ENCODE measurements at regions not wholly inside any gene's neighbourhood (a gene's known extent, or its start where the extent isn't known, plus 50 kb on each side); places are given as distances from the start of the nearest gene placed in this dataset.

DNA sequence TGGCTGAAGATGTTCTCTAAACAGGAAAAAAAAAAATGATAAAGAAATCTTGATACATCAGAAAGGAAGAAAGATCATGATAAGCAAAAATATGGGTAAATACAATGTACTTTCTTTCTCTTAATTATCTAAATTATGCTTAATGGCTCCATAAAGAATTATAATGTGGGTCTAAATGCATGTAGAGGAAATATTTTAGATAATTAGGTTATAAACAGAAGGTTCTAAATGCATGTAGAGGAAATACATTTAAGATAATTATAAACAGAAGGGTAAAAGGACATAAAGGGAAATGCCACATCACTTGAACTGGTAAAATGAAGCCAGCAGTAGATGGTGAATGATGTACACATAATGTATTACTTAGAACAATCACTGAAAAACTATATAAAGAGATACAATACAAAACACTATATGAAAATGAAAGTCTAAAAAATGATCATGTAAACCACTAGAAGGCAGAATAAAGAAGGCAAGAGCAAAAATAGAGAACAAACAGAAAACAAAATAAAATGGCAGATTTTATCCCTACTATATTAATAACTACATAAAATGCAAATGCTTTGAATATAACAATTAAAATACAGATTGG is 308.4 kb upstream of the CDH2 start:
- Histone ChIP-seq H3K27me3 (no peaks in the 10 kb centered on the region), H3K27ac (no peak overlapping the region), H3K4me1 (no peaks in the 10 kb centered on the region), H3K4me2 (no peak overlapping the region), H3K36me3 (no peaks in the 10 kb centered on the region), H2AFZ (replicated peaks) (no peak overlapping the region), H3K9ac (no peak overlapping the region), H3K4me3 (no peak overlapping the region), H3K79me2 (ENCODE audit: low read depth) (no peaks in the 10 kb centered on the region), H3F3A (ENCODE audit: low read depth) (no peaks in the 10 kb centered on the region), H4K20me1 (ENCODE audit: low read depth) (no peaks in the 10 kb centered on the region), H3K9me3 (ENCODE audit: low read depth) (no peaks in the 10 kb centered on the region)
- TF ChIP-seq EZH2phosphoT487 (IDR thresholded peaks at IDR 0.05): no peak
- no peak for TF ChIP-seq EZH2 (IDR thresholded peaks at IDR 0.05)
- no peak for TF ChIP-seq CTCF (IDR thresholded peaks at IDR 0.05)
- Mint-ChIP-seq H3K27me3 (ENCODE audit: insufficient read depth, low read depth) (no peaks in the 10 kb centered on the region), H3K9me3 (no peaks in the 10 kb centered on the region), H3K4me1 (no peaks in the 10 kb centered on the region), H3K36me3 (no peaks in the 10 kb centered on the region), H3K27ac (no peak overlapping the region), H3K4me3 (no peak overlapping the region)
- DNase-seq (ENCODE audit: low spot score): no peak

DNA sequence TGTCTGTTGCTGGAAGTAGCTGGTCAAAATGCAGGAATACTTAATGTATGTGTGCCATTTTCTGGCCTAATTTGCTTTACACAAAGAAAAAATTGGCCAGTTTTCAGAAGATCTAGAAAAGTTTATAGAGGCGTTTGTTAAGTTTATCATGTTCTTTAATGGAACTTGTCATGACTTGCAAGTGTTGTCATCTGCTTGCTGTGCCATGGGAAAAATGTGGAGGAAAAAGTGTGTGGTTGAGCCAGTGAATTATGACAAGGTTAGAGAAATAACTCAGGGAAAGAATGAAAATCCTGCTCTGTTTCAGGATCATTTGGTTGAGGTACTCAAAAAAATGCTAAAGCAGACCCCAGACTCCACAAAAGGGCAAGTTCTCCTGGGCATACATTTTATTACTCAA is 301.6 kb upstream of the CDH2 start:
- peaks cover 2% of the 10 kb centered on the region for H3K36me3 Mint-ChIP-seq
- Histone ChIP-seq H4K20me1 (ENCODE audit: low read depth) (no peaks in the 10 kb centered on the region), H3K9ac (no peak overlapping the region), H3K4me1 (no peaks in the 10 kb centered on the region), H3K4me3 (no peak overlapping the region), H2AFZ (replicated peaks) (no peak overlapping the region), H3F3A (ENCODE audit: low read depth) (no peaks in the 10 kb centered on the region), H3K9me3 (ENCODE audit: low read depth) (no peaks in the 10 kb centered on the region), H3K4me2 (no peak overlapping the region), H3K36me3 (no peaks in the 10 kb centered on the region), H3K27me3 (no peaks in the 10 kb centered on the region), H3K27ac (no peak overlapping the region), H3K79me2 (ENCODE audit: low read depth) (no peaks in the 10 kb centered on the region)
- H3K4me3 Mint-ChIP-seq: no peak overlapping the region
- peaks cover 15% of the 10 kb centered on the region for H3K9me3 Mint-ChIP-seq
- no peaks in the 10 kb centered on the region for H3K4me1 Mint-ChIP-seq
- peaks cover 2% of the 10 kb centered on the region for H3K27me3 Mint-ChIP-seq (ENCODE audit: insufficient read depth, low read depth)
- H3K27ac Mint-ChIP-seq: no peak overlapping the region
- TF ChIP-seq EZH2 (IDR thresholded peaks at IDR 0.05) (no peak), EZH2phosphoT487 (IDR thresholded peaks at IDR 0.05) (no peak), CTCF (IDR thresholded peaks at IDR 0.05) (no peak)
- DNase-seq (ENCODE audit: low spot score): no peak

DNA sequence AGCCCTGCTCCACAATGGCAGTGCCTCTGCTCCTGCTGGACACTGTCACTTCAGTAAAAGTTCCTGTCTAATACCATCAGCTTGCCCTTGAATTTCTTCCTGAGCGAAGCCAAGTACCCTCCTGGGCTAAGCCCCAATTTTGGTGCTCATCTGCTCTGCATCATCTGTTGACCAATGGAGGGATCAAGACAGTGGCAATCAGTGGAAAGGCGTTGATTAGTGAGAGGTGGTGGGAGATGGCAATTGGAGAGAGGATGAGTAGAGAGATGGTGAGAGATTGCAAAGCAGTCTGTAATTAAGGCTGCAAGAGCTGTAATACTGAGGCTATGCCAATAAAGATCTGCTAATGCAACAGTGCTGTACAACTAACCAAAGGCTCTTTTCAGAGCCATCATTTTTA is 299.4 kb upstream of the CDH2 start:
- Mint-ChIP-seq H3K4me3 (no peak overlapping the region), H3K36me3 (peaks cover 2% of the 10 kb centered on the region), H3K27ac (no peak overlapping the region), H3K4me1 (no peaks in the 10 kb centered on the region), H3K9me3 (peaks cover 19% of the 10 kb centered on the region), H3K27me3 (ENCODE audit: insufficient read depth, low read depth) (peaks cover 2% of the 10 kb centered on the region)
- Histone ChIP-seq H3K4me1 (no peaks in the 10 kb centered on the region), H3K4me3 (no peak overlapping the region), H3K79me2 (ENCODE audit: low read depth) (no peaks in the 10 kb centered on the region), H3K27me3 (no peaks in the 10 kb centered on the region), H3K36me3 (no peaks in the 10 kb centered on the region), H3K27ac (no peak overlapping the region), H2AFZ (replicated peaks) (no peak overlapping the region), H3K9ac (no peak overlapping the region), H4K20me1 (ENCODE audit: low read depth) (no peaks in the 10 kb centered on the region), H3K9me3 (ENCODE audit: low read depth) (no peaks in the 10 kb centered on the region), H3K4me2 (no peak overlapping the region), H3F3A (ENCODE audit: low read depth) (no peaks in the 10 kb centered on the region)
- TF ChIP-seq EZH2phosphoT487 (IDR thresholded peaks at IDR 0.05) (no peak), CTCF (IDR thresholded peaks at IDR 0.05) (no peak), EZH2 (IDR thresholded peaks at IDR 0.05) (no peak)
- no peak for DNase-seq (ENCODE audit: low spot score)
